ENCODE measurements at regions not wholly inside any gene's neighbourhood (a gene's known extent, or its start where the extent isn't known, plus 50 kb on each side); places are given as distances from the start of the nearest gene placed in this dataset.

DNA sequence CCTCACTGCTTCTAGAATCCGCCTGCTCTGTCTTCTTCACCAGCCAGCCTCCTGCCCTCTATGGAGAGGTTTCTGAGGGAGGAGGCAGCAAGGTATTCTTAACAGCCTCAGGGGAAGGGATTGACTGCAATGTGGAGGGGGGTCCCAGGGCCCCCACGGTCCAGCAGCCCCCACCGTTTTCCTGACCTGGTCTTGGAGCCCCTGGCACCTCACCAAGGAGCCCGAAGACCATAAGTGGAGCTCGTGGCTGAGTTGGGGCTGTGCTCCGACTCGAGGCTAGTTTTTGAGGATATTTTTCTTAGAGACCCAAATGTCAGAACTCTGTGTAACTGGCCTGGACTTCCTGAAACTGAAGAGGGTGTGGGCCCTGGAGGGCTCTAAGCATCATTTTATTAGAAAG lies 590.0 kb downstream of the BRD1 start:
- Histone ChIP-seq H3K4me1 (ENCODE audit: control insufficient read depth in 2 of 2, insufficient read depth in 1 of 2, low read depth in 1 of 2, low read length in 2 of 2) (peaks cover 0 to 10% of the 10 kb centered on the region in 2 donors), H3K27ac (replicated peaks; ENCODE audit: low read length) (no peak overlapping the region), H3K27me3 (ENCODE audit: control insufficient read depth in 3 of 3, insufficient read depth in 3 of 3, low read depth in 1 of 3, low read length in 3 of 3) (no peaks in the 10 kb centered on the region), H3K4ac (ENCODE audit: low read length) (no peak overlapping the region), H2BK15ac (ENCODE audit: low read length) (no peak overlapping the region), H4K8ac (ENCODE audit: low read depth, low read length) (no peak overlapping the region), H2BK5ac (ENCODE audit: low read length) (no peak overlapping the region), H2AFZ (ENCODE audit: low read length) (no peak overlapping the region), H2AK5ac (ENCODE audit: low read depth, low read length) (no peak overlapping the region), H3K9me3 (replicated peaks in 1 of 2; ENCODE audit: control insufficient read depth in 2 of 2, insufficient read depth in 1 of 2, low read depth in 1 of 2, low read length in 2 of 2) (no peaks in the 10 kb centered on the region), H3K18ac (ENCODE audit: low read length) (no peak overlapping the region), H3K4me2 (ENCODE audit: insufficient read depth, low read length, poor library complexity, severe bottlenecking) (no peak overlapping the region), H3K9ac (ENCODE audit: low read depth, low read length, poor library complexity) (no peak overlapping the region), H3K79me1 (ENCODE audit: low read depth, low read length) (peaks cover 4% of the 10 kb centered on the region), H2BK12ac (ENCODE audit: low read length) (no peak overlapping the region), H3K14ac (ENCODE audit: low read length) (no peak overlapping the region), H4K91ac (ENCODE audit: low read depth, low read length, poor library complexity) (no peak overlapping the region), H3K4me3 (ENCODE audit: low read length in 2 of 2) (no peak overlapping the region), H2BK120ac (ENCODE audit: low read depth, low read length) (no peak overlapping the region), H3K36me3 (replicated peaks in 1 of 2; ENCODE audit: control insufficient read depth in 2 of 2, insufficient read depth in 2 of 2, low read length in 2 of 2) (no peaks in the 10 kb centered on the region), H3K23ac (ENCODE audit: low read depth, low read length, poor library complexity) (no peak overlapping the region)
- no CpG with 5 or more reads among the region's 7 CpGs for WGBS, 2 donors (ENCODE audit: extremely low coverage in 2 of 2, insufficient read length in 2 of 2, insufficient replicate concordance in 1 of 2)
- DNase-seq (ENCODE audit: low spot score) = no peak

DNA sequence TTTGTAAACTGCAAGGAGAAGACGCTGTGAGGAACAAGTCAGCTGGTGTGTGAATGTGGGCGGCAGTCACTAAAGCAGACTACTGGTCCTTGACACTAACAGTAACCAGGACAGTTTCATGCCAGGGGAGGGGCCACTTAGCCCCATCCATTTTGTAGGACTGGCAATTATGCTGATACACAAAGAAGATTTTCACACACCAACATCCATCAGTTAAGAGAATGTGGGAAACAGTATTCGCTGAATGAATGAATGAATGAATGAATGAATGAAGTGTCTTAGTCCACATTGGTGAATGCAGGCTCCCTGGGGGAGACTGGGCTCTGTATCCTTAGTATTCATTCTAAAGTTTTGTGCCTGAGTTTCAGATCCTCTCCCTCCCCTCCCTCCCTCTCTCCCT lies 590.4 kb downstream of the BRD1 start:
- H2BK5ac ChIP-seq (ENCODE audit: low read length) = no peak overlapping the region
- H3K9ac ChIP-seq (ENCODE audit: low read depth, low read length, poor library complexity) = no peak overlapping the region
- no peaks in the 10 kb centered on the region for H3K36me3 ChIP-seq (replicated peaks in 1 of 2; ENCODE audit: control insufficient read depth in 2 of 2, insufficient read depth in 2 of 2, low read length in 2 of 2)
- H4K91ac ChIP-seq (ENCODE audit: low read depth, low read length, poor library complexity) = no peak overlapping the region
- no peaks in the 10 kb centered on the region for H3K9me3 ChIP-seq (replicated peaks in 1 of 2; ENCODE audit: control insufficient read depth in 2 of 2, insufficient read depth in 1 of 2, low read depth in 1 of 2, low read length in 2 of 2)
- H3K79me1 ChIP-seq (ENCODE audit: low read depth, low read length) = peaks cover 1% of the 10 kb centered on the region
- no CpG with 5 or more reads among the region's 3 CpGs for WGBS, 2 donors (ENCODE audit: extremely low coverage in 2 of 2, insufficient read length in 2 of 2, insufficient replicate concordance in 1 of 2)
- no peak overlapping the region for H2BK12ac ChIP-seq (ENCODE audit: low read length)
- H2AK5ac ChIP-seq (ENCODE audit: low read depth, low read length) = no peak overlapping the region
- no peak overlapping the region for H2BK15ac ChIP-seq (ENCODE audit: low read length)
- no peak overlapping the region for H4K8ac ChIP-seq (ENCODE audit: low read depth, low read length)
- DNase-seq (ENCODE audit: low spot score) = no peak
- H3K18ac ChIP-seq (ENCODE audit: low read length) = no peak overlapping the region
- H2BK120ac ChIP-seq (ENCODE audit: low read depth, low read length) = no peak overlapping the region
- no peak overlapping the region for H3K14ac ChIP-seq (ENCODE audit: low read length)
- H3K4me2 ChIP-seq (ENCODE audit: insufficient read depth, low read length, poor library complexity, severe bottlenecking) = no peak overlapping the region
- no peak overlapping the region for H3K4ac ChIP-seq (ENCODE audit: low read length)
- H3K23ac ChIP-seq (ENCODE audit: low read depth, low read length, poor library complexity) = no peak overlapping the region
- no peak overlapping the region for H2AFZ ChIP-seq (ENCODE audit: low read length)
- no peak overlapping the region for H3K4me3 ChIP-seq (ENCODE audit: low read length in 2 of 2)
- H3K27me3 ChIP-seq (ENCODE audit: control insufficient read depth in 3 of 3, insufficient read depth in 3 of 3, low read depth in 1 of 3, low read length in 3 of 3) = no peaks in the 10 kb centered on the region
- H3K4me1 ChIP-seq (ENCODE audit: control insufficient read depth in 2 of 2, insufficient read depth in 1 of 2, low read depth in 1 of 2, low read length in 2 of 2) = peaks cover 0 to 14% of the 10 kb centered on the region in 2 donors
- H3K27ac ChIP-seq (replicated peaks; ENCODE audit: low read length) = no peak overlapping the region

GRCh38 chr22:49236541-49237075 lies 591.1 kb downstream of the BRD1 start:
- H3K18ac ChIP-seq (ENCODE audit: low read length) = peak overlapping the region; percentile 42
- H3K79me1 ChIP-seq (ENCODE audit: low read depth, low read length) = peaks cover 1% of the 10 kb centered on the region
- H3K4me2 ChIP-seq (ENCODE audit: insufficient read depth, low read length, poor library complexity, severe bottlenecking) = no peak overlapping the region
- no CpG with 5 or more reads among the region's 11 CpGs for WGBS, 2 donors (ENCODE audit: extremely low coverage in 2 of 2, insufficient read length in 2 of 2, insufficient replicate concordance in 1 of 2)
- H3K27me3 ChIP-seq (ENCODE audit: control insufficient read depth in 3 of 3, insufficient read depth in 3 of 3, low read depth in 1 of 3, low read length in 3 of 3) = no peaks in the 10 kb centered on the region
- H2BK5ac ChIP-seq (ENCODE audit: low read length) = no peak overlapping the region
- H3K4me3 ChIP-seq (ENCODE audit: low read length in 2 of 2) = no peak overlapping the region
- H3K4me1 ChIP-seq (ENCODE audit: control insufficient read depth in 2 of 2, insufficient read depth in 1 of 2, low read depth in 1 of 2, low read length in 2 of 2) = peaks cover 0 to 20% of the 10 kb centered on the region in 2 donors
- H2BK15ac ChIP-seq (ENCODE audit: low read length) = peak overlapping the region; percentile 59
- H3K23ac ChIP-seq (ENCODE audit: low read depth, low read length, poor library complexity) = no peak overlapping the region
- no peak overlapping the region for H2AFZ ChIP-seq (ENCODE audit: low read length)
- H3K14ac ChIP-seq (ENCODE audit: low read length) = no peak overlapping the region
- no peak overlapping the region for H2AK5ac ChIP-seq (ENCODE audit: low read depth, low read length)
- H4K8ac ChIP-seq (ENCODE audit: low read depth, low read length) = no peak overlapping the region
- H3K4ac ChIP-seq (ENCODE audit: low read length) = no peak overlapping the region
- H4K91ac ChIP-seq (ENCODE audit: low read depth, low read length, poor library complexity) = no peak overlapping the region
- H2BK12ac ChIP-seq (ENCODE audit: low read length) = no peak overlapping the region
- no peaks in the 10 kb centered on the region for H3K36me3 ChIP-seq (replicated peaks in 1 of 2; ENCODE audit: control insufficient read depth in 2 of 2, insufficient read depth in 2 of 2, low read length in 2 of 2)
- H2BK120ac ChIP-seq (ENCODE audit: low read depth, low read length) = peak overlapping the region; percentile 65
- H3K9ac ChIP-seq (ENCODE audit: low read depth, low read length, poor library complexity) = no peak overlapping the region
- no peak for DNase-seq (ENCODE audit: low spot score)
- no peaks in the 10 kb centered on the region for H3K9me3 ChIP-seq (replicated peaks in 1 of 2; ENCODE audit: control insufficient read depth in 2 of 2, insufficient read depth in 1 of 2, low read depth in 1 of 2, low read length in 2 of 2)
- H3K27ac ChIP-seq (replicated peaks; ENCODE audit: low read length) = no peak overlapping the region

GRCh38 chr22:49235463-49236300 lies 592.0 kb downstream of the BRD1 start:
- Histone ChIP-seq H3K4me2 (ENCODE audit: insufficient read depth, low read length, poor library complexity, severe bottlenecking) (no peak overlapping the region), H3K14ac (ENCODE audit: low read length) (peak overlapping the region; percentile 67), H3K27me3 (ENCODE audit: control insufficient read depth in 3 of 3, insufficient read depth in 3 of 3, low read depth in 1 of 3, low read length in 3 of 3) (no peaks in the 10 kb centered on the region), H2BK12ac (ENCODE audit: low read length) (no peak overlapping the region), H4K8ac (ENCODE audit: low read depth, low read length) (no peak overlapping the region), H2AFZ (ENCODE audit: low read length) (no peak overlapping the region), H3K4me3 (ENCODE audit: low read length in 2 of 2) (no peak overlapping the region), H3K4ac (ENCODE audit: low read length) (no peak overlapping the region), H3K79me1 (ENCODE audit: low read depth, low read length) (peaks cover 1% of the 10 kb centered on the region), H4K91ac (ENCODE audit: low read depth, low read length, poor library complexity) (no peak overlapping the region), H3K23ac (ENCODE audit: low read depth, low read length, poor library complexity) (no peak overlapping the region), H3K4me1 (ENCODE audit: control insufficient read depth in 2 of 2, insufficient read depth in 1 of 2, low read depth in 1 of 2, low read length in 2 of 2) (peaks cover 0 to 18% of the 10 kb centered on the region in 2 donors), H2AK5ac (ENCODE audit: low read depth, low read length) (peak overlapping the region; percentile 20), H2BK5ac (ENCODE audit: low read length) (peak overlapping the region; percentile 39), H3K9me3 (replicated peaks in 1 of 2; ENCODE audit: control insufficient read depth in 2 of 2, insufficient read depth in 1 of 2, low read depth in 1 of 2, low read length in 2 of 2) (no peaks in the 10 kb centered on the region), H2BK15ac (ENCODE audit: low read length) (peak overlapping the region; percentile 74), H3K18ac (ENCODE audit: low read length) (peak overlapping the region; percentile 61), H3K36me3 (replicated peaks in 1 of 2; ENCODE audit: control insufficient read depth in 2 of 2, insufficient read depth in 2 of 2, low read length in 2 of 2) (no peaks in the 10 kb centered on the region), H3K27ac (replicated peaks; ENCODE audit: low read length) (no peak overlapping the region), H3K9ac (ENCODE audit: low read depth, low read length, poor library complexity) (no peak overlapping the region), H2BK120ac (ENCODE audit: low read depth, low read length) (no peak overlapping the region)
- WGBS, 2 donors (ENCODE audit: extremely low coverage in 2 of 2, insufficient read length in 2 of 2, insufficient replicate concordance in 1 of 2) = no CpG with 5 or more reads among the region's 13 CpGs
- DNase-seq (ENCODE audit: low spot score) = no peak
